GM18867 (cell line): ENCODE measurements at regions not wholly inside any gene's neighbourhood (a gene's known extent, or its start where the extent isn't known, plus 50 kb on each side); places are given as distances from the start of the nearest gene placed in this dataset.

ENCODE experiments used
- ATAC-seq: cut with Tn5 transposase; IDR thresholded peaks from one replicate; pipeline ENCODE4 v1.9.1; 2021; ENCODE audit warnings: mild to moderate bottlenecking, moderate library complexity; ENCODE audit not compliant: unreplicated experiment

GRCh38 chr1:213826891-213827290 is 160.9 kb upstream of the PROX1 start:
- no peak for ATAC-seq

DNA sequence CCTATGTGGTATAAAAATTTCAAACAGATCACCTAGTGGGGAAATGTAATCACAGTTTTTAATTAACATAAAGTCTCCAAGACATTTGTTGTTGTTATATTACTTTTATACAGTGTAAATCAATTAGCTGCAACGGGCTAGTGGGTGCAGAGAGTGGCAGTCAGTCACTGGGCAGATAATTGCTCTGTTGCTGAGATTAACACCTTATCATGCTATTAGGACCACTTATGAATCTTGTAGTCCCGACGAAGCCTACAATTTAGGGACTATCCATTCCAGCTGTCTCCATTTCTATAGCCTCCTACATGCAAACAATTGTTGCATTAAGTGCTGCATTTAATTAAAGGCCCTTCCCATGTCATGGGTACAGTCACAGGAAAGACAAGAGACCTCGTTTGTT is 158.9 kb upstream of the PROX1 start:
- ATAC-seq, result no peak

DNA sequence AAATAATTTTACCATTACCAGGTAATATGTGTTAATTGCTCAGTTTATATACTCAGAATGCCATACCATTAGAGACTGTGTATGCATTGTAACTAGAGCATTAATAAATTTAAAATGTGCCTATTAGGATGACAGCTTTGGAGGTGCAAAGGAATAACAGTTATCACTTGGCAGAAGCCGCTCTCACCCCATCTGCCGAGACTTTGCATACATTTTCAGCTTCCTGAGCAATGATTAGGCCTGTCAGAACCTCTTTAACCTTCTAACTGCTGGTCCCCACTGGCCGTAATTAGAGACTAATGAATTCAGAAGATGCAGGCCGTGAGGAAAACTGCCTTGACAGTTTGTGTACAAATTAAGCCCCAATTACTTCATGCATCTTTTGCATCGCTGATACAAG is 158.0 kb upstream of the PROX1 start:
- no peak for ATAC-seq

- no peak for ATAC-seq
These were observed 157.4 kb upstream of the PROX1 start for GRCh38 chr1:213830371-213830770.

DNA sequence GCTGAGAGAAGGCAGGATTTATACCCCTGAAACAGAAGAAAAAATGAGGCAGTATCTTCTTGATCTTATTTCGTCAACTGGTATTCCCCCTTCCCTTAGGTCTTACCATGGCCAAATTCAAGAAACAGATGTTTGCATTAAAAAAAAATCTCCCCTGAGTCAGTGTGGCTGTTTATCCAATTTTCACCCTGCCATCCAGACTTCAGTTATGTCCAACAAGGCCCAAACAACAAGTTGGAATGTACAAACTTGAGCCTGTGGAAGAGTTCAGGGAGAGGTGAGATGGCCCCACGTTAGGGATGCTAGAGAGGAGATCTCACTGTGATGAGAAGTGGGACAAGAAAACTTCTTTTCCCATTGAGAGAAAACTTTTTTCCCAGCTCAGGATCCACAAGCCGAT is 147.2 kb upstream of the PROX1 start:
- ATAC-seq, result no peak

DNA sequence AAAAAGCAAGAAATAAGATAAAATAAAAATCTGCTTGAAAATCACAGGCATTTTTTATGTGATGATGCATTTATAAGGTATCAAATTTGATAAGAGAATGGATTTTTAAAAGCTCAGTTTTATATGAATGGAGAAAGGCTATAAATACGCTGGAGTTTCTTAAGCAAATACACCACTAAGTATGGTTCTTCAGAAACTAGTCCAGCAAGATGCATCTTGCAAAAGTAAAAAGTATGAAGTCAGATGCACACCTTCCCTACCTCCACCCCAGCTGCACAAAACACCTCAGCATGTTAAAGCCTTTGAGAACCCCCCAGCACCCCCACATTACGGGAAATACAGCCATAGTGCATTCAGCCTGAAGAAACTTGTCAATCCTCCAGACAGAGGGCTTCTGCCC is 143.1 kb upstream of the PROX1 start:
- no peak for ATAC-seq

DNA sequence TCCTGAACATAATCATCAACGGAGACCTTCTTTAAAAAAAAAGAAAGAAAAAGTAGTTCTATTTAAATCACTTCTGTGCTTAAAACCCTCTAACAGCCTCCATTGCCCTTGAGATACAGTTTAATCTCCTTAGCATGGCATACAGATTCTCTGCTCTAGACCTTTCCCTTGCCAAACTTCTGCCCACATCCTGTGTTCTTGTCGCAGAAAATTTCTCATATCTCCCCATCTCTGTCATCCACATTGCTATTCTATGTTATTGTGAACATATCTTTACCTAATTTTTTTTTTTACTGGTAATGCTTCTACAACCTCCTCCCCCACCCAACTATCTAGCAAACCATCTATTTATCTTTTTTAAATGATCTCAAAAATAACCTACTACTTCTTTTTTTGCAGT is 135.7 kb upstream of the PROX1 start:
- no peak for ATAC-seq

- ATAC-seq, result no peak
These were observed 129.2 kb upstream of the PROX1 start for GRCh38 chr1:213858581-213858980.

- no peak for ATAC-seq
These were observed 125.9 kb upstream of the PROX1 start for GRCh38 chr1:213861841-213862240.

DNA sequence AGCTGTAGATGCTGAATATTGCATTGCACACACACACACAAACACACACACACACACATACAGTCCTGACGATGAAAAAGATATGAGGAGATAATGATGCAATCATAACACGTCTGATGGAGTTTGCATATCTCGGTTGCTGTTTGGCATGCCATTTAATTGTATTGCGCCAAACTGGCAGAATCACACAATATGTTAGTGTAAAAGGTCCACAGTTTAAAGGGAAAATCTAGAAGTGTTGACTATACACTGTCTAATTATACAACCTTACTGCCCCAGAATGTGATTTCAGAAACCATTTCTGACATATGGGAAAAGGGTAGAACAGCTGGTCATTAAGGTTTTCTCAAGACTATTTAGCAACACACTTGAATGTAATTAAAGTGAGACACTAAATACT is 123.7 kb upstream of the PROX1 start:
- ATAC-seq, result no peak

DNA sequence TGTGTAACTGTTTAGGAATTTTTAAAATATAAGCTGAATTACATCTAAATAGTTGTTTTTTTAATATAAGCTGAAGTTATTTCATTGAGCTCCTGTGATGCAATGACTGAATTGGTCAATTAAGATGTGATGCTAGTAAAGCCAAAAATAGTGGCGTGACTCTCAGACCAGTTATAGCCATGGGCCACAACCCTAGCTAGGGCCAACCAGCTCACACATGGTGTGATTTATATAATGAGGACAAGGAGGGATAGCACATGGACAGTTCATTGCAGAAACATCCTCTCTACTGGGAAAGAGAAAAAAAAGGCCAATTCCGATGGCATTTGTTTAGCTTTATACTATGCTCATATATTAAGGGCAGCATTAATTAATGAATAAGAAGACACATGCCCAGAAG is 119.3 kb upstream of the PROX1 start:
- no peak for ATAC-seq

DNA sequence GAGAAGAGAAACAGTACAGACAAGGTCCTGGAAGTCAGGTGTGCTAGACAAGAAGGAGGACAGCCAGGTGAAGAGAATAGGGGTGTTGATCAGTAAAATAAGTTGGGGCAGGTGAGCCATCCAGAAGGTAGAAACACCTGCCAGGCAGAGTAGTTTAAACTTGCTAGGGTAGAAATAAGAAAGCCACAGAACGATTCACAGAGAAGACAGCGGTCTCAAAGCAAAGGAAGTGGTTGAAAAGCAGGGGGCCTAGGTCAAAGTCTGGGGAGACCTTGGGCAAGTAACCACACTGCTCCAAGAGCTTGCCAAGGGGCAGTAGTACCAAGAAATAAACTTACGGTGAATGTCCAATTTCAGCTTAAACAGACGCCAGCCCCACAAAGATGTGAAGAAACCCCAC is 116.6 kb upstream of the PROX1 start:
- no peak for ATAC-seq

- ATAC-seq, result no peak
These were observed 113.0 kb upstream of the PROX1 start for GRCh38 chr1:213874789-213875188.

DNA sequence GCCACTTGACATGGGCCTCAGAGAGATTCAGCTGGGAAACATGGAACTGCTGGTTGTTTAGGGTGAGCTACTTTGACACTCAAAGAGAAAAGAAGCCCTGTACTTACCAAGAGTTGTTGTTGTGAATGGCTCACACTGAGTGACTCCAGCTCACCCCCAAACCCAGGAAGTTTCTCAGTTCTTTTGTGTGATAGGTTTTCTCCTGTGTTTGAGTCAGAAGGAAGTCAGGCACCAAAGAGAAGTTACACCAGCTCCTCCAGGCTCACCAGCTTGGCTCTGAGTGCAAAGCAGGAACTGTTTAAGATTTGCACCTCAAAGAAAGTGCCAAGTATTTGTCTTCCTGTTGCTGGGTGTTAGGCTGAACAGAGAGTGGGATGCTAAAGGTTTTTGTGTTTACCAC is 111.2 kb upstream of the PROX1 start:
- no peak for ATAC-seq

- ATAC-seq, result no peak
These were observed 104.2 kb upstream of the PROX1 start for GRCh38 chr1:213883618-213884017.

DNA sequence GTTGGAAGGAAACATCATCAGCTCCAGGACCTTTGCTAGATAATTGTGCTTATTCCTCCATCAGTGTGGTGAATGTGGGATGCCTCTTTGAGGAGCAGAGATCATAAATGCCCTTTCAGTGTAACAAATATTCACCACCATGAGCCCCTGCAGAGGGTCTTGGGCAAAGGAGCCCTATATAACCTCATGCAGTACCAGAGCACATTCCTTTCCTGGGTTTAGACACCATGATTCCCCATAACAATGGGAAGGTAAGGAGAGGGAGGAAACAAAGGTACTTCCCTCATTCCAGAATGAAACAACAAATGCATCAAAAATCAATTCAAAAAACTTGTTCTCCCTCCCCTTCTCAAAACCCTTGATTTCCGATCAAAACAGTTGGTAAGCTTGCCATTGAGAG is 103.4 kb upstream of the PROX1 start:
- no peak for ATAC-seq

DNA sequence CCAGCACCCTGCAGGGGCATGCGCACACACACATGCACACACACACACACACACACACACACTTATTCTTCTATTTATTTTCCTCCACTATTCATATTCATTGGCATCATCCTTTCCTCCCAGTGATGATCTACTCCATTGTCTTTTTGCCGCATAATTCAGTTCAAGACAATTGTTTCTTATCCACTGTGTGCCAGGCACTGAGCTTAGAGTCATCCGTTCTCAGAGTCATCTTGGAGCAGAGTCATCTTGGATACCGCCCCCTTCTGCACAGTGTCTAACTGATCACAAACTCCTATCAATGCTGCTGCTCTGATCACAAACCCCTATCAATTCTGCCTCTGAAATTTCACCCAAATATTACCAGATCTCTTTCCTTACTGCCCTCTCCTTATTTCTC is 102.8 kb upstream of the PROX1 start:
- no peak for ATAC-seq

GRCh38 chr1:213887842-213888241 is 99.9 kb upstream of the PROX1 start:
- ATAC-seq, result no peak

- ATAC-seq, result no peak
These were observed 95.5 kb upstream of the PROX1 start for GRCh38 chr1:213891989-213892902.

DNA sequence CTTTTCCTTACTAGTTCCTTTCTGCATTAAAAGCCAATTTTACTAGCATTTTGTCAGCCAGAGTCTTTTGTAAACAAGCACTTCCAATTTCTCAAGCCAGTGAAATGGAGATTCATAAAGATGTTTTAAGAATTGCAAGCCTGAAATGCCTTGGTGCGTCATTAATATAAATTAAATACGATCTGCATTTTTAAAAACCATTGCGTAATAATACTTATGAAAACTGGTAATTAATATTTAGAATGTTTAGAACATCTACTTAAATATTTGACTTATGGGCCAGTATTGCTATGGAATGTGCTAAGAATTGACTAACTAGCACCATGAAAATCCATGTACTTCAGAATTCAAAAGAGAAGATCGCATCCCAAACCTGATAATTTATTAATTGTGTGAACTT is 89.1 kb upstream of the PROX1 start:
- ATAC-seq, result no peak

DNA sequence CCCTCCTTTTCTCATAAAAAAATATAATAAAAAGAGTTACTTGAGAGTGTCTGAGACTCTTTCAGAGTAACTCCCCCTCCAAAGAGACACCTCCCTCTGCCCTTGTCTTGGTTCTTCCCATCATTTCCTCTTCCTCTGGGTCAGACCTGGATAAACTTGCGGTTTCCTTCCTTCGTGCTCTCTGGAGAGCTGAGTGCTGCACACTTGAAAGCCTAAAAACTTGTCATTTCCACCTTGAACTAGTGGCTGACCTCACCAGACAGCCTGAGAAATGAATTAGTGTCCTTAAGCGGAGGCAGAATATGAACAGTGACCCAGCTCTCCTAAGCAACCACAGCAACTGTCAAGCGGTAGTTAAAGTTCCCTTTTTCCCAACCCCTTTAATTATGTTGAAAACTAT is 88.4 kb upstream of the PROX1 start:
- no peak for ATAC-seq

DNA sequence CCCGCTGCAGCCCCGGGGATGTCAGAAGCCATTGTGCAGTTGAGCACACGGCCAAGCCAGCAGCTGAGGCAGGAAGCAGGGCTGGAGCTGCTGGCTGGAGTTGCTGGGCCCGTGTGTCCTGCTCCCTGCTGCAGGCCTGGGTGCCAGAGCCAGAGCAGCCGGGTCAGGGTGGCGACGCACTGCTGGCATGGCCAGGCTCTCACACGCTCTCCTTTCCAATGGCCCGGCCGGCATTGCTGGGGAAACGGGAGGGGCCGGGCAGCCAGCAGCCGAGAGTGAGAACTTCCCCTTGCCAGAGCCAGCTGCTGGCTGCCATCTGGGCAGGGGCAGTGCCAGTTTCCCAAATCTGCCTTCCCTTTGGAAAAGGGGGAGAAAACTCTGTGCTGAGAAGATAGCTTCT is 82.4 kb upstream of the PROX1 start:
- no peak for ATAC-seq

DNA sequence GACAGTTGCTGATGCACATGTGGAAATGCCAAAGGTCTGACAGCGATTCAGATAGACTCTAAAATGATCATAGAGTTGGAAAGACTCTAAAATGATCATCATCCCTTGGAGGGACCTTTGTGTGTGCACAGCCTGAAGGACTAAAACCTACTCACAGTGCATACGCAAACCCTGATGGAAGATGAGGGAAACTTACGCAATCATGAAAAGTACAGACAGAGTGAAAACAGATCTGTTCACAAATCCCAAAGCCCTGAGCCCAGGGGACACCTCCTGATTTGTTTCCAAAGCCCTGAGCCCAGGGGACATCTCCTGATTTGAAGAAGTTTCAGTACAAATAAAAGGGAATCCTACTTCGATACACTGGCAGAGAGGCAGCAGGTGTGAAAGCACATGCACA is 79.3 kb upstream of the PROX1 start:
- no peak for ATAC-seq
